HG03521 (cell line): ENCODE measurements at regions not wholly inside any gene's neighbourhood (a gene's known extent, or its start where the extent isn't known, plus 50 kb on each side); places are given as distances from the start of the nearest gene placed in this dataset.
"Not testable (repeated sequence)": the region's sequence is repeated elsewhere in the genome, so short reads cannot be mapped to it uniquely, and the experiment has no call there.

Experiments
- ATAC-seq: cut with Tn5 transposase; IDR thresholded peaks from one replicate; pipeline ENCODE4 v1.9.1; 2021; ENCODE audit warnings: mild to moderate bottlenecking, moderate library complexity; ENCODE audit not compliant: unreplicated experiment

- ATAC-seq = no peak
Measured at GRCh38 chr18:59980188-59980637, 80.4 kb downstream of the PMAIP1 start.

DNA sequence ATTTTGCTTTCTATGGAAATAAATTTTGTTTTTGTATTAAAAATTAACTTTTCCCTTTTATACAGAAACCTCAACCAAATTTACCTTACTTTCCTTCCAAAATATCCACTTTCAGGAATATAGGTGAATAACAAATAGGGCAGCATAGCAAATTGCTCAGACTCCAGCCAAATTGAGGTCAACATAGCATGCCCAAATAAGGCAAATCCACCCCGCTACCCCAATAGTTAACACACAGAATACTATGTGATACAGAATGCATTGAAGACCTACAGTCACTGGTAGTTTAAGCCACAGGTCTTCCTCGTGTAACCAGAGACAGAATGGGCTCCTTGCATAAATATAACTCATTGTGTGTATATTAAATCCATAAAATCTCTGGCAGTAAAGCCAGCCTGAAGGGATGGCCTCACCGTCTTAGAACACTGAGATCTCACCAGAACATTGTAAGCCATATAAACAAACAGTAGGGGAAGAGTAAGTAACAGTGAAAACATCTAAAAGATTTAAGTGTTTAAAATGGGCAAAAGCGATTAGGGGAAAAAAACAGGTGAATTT lies 72.2 kb downstream of the PMAIP1 start:
- no peak for ATAC-seq

- peak; percentile 71 for ATAC-seq
Measured at GRCh38 chr18:59971144-59971543, 71.3 kb downstream of the PMAIP1 start.

- ATAC-seq = not testable (repeated sequence)
Measured at GRCh38 chr18:59969477-59970028, 69.8 kb downstream of the PMAIP1 start.

DNA sequence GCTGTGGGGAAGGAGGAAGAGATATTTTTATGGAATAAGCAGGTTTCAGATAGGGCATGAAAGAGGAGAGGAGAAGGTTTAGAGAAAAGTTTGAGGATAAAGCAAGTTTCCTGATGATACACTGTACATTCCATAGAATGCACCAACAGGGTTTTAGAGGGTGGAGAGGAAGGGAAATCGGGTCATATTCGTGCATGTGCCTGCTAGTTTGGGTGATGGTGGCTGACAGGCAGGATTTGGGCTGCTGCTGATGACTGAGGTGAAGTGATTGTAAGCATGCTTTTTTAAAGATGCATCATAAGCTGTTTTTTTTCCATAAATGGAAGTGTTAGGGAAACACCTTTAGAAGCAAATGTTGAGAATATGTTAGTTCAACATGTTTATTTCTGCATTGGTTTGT lies 68.8 kb downstream of the PMAIP1 start:
- ATAC-seq = no peak

DNA sequence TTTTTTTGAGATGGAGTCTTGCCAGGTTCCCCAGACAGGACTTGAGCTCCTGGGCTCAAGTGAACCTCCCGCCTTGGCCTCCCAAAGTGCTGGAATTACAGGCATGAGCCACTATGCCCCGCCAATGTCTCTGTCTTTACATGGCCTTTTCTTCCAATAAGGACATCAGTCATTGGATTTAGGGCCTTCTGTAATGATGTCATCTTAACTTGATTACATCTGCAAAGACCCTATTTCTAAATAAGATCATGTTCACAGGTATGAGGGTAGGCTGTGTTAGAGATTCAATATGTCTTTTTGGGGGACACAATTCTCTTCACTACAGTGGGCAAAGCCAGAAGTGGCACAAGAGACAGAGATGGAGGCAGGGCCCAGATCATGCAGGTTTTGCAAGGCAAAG lies 68.1 kb downstream of the PMAIP1 start:
- ATAC-seq = no peak

GRCh38 chr18:59966913-59967312 lies 67.1 kb downstream of the PMAIP1 start:
- ATAC-seq = no peak

DNA sequence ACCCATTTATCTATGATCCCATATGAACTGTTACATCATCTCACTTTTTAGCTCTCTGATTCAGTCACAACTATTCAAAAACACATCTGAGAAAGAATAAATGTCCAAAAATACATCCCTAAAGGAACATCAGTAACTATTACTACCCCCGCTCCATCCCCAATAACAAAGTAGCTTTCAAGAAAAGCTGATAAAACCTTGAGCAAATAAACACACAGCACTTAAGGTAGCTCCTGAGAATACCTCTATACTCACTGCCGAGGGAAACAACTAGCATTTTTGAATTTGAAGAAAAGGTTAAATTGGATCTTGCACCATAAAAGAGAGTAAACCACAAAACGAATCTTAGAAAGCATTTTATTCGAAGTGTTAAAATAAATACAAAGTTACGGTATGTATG lies 63.4 kb downstream of the PMAIP1 start:
- ATAC-seq = no peak

- ATAC-seq = peak; percentile 89
Measured at GRCh38 chr18:59961070-59961469, 61.3 kb downstream of the PMAIP1 start.

- ATAC-seq = no peak
Measured at GRCh38 chr18:59960272-59960671, 60.5 kb downstream of the PMAIP1 start.

DNA sequence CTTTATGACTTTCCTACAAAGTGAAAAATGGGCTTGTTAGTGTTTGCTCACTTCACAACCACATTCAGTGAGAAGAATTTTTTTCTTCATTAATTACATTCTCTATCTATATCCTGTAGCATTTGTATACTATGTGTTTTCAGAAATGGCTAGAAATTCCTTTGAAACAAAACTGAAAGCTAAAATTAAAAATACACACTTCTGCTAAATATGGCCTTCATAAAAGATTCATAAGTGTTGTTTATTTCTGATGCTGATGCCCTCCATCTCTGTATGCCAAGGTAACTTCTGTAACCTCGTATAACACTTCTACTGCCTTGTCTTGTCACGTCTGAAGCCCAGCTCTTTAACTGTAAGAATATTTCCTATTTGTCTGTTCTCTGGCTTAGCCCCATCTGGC lies 59.8 kb downstream of the PMAIP1 start:
- no peak for ATAC-seq

DNA sequence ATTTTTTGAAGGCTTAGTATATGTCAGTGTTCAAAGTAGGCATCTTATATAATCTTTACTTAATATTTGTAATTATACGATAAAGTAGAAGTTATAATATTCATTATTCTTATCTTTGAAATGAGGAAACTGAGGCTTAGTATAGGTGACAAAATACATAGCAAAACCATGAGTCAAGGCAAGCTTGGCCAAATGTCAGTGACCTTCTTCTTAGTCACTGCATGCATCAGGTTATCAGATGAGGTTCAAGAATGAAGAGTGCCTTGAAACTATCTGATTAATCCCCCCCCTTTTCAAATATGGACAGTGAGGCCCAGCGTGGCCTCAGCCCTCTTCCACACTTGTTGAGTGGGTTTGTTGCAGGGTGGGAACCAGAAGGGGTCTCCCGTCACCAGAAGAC lies 59.3 kb downstream of the PMAIP1 start:
- no peak for ATAC-seq

- ATAC-seq = no peak
Measured at GRCh38 chr18:59957957-59958356, 58.2 kb downstream of the PMAIP1 start.

DNA sequence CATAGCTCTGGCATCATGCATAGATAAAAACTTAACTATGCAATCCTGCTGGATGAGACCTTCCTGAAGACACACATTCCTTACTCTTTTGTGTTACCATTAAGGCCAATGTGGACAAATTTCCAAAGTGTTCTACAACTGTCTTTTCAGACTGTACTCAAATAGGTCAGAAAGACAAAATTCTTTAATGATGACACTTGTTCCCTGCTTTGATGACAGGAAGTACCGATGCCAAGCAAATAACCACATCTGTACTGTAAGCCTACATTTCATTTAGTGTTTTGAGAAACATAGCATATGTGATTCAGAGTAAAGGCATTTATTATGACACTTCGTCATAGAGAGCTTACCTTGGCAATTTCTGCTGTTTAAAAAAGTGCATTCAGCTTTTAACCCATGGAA lies 55.0 kb downstream of the PMAIP1 start:
- ATAC-seq = no peak

DNA sequence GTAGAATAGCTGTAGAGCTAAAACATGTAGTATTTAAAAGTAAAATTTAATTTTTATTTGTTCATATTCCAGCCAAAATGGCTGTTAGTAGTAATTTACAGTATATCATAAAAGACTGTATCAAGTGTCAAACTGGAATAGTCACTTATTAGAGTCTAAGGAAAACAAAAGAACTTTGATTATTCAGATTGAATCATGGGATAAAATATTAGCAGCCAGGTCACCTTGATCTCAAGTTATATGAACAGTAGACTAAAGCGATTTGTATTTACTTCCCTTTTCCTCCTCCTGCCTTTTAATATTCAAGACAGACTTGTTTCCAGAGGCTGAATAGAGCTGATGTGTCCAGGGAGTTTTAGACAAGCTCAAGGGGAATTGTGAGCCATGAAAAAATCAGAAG lies 54.4 kb downstream of the PMAIP1 start:
- no peak for ATAC-seq
